ENCODE measurements at regions not wholly inside any gene's neighbourhood (a gene's known extent, or its start where the extent isn't known, plus 50 kb on each side); places are given as distances from the start of the nearest gene placed in this dataset.

DNA sequence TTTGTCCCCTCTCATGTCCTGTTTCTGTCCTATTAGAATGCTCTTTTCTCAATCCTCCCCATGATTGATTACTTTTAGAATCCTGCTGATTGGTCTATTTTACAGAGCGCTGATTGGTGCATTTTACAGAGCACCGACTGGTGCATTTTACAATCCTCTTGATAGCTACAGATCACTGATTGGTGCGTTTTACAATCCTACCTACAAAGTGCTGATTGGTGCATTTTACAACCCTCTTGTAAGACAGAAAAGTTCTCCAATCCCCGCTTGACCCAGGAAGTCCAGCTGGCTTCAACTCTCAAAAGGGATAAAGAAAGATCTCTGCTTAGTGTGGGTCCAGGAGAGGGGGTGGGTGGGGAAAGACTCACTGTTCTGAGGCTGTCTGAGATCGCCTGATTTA lies 71.3 kb downstream of the DHRS2 start:
- FAIRE-seq (no peak), DNase-seq (ENCODE audit: low read depth, low spot score) (no peak)
- H2AFZ ChIP-seq (ENCODE audit: control insufficient read depth, low read length): no peak overlapping the region
- H3K27ac ChIP-seq (ENCODE audit: control insufficient read depth, insufficient read depth, low read length): no peak overlapping the region
- no peaks in the 10 kb centered on the region for H3K79me2 ChIP-seq (ENCODE audit: control insufficient read depth, insufficient read depth, low read length)
- peaks cover 5% of the 10 kb centered on the region for H3K9me3 ChIP-seq (ENCODE audit: control insufficient read depth, low read depth, low read length)
- TF ChIP-seq, protein P1, sequence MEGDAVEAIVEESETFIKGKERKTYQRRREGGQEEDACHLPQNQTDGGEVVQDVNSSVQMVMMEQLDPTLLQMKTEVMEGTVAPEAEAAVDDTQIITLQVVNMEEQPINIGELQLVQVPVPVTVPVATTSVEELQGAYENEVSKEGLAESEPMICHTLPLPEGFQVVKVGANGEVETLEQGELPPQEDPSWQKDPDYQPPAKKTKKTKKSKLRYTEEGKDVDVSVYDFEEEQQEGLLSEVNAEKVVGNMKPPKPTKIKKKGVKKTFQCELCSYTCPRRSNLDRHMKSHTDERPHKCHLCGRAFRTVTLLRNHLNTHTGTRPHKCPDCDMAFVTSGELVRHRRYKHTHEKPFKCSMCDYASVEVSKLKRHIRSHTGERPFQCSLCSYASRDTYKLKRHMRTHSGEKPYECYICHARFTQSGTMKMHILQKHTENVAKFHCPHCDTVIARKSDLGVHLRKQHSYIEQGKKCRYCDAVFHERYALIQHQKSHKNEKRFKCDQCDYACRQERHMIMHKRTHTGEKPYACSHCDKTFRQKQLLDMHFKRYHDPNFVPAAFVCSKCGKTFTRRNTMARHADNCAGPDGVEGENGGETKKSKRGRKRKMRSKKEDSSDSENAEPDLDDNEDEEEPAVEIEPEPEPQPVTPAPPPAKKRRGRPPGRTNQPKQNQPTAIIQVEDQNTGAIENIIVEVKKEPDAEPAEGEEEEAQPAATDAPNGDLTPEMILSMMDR (optimal IDR thresholded peaks at IDR 0.05 in 1 of 3, IDR thresholded peaks at IDR 0.05 in 1 of 3, conservative IDR thresholded peaks at IDR 0.05 in 1 of 3; ENCODE audit: extremely low read depth in 1 of 3, insufficient read depth in 2 of 3, low read length in 3 of 3): no peak
- TF ChIP-seq EZH2 (IDR thresholded peaks at IDR 0.05; ENCODE audit: low read length): no peak
- dilution Hi-C loops (cut with MboI; ENCODE audit: extremely low pct_ligation_motif_present, low sequenced_read_pairs): no loop called here
- H3K4me2 ChIP-seq (ENCODE audit: control insufficient read depth, extremely low read depth, insufficient read depth, low read depth, low read length): no peak overlapping the region
- no peaks in the 10 kb centered on the region for H3K27me3 ChIP-seq (ENCODE audit: control insufficient read depth, extremely low read depth, insufficient read depth, low read length)
- no peaks in the 10 kb centered on the region for H3K36me3 ChIP-seq (ENCODE audit: control insufficient read depth in 2 of 2, extremely low read depth in 1 of 2, insufficient read depth in 2 of 2, low read length in 2 of 2)
- no peaks in the 10 kb centered on the region for H3K9me1 ChIP-seq (ENCODE audit: control insufficient read depth, extremely low read depth, insufficient read depth, low read length)
- no peak overlapping the region for H3K9ac ChIP-seq (ENCODE audit: control insufficient read depth, extremely low read depth, insufficient read depth, low read length)
- H4K20me1 ChIP-seq (ENCODE audit: control insufficient read depth, extremely low read depth, insufficient read depth, low read length): no peaks in the 10 kb centered on the region
- no peak overlapping the region for H3K4me3 ChIP-seq (ENCODE audit: control insufficient read depth in 2 of 3, extremely low read depth in 1 of 3, insufficient read depth in 2 of 3, low read depth in 1 of 3, low read length in 3 of 3)
- no peaks in the 10 kb centered on the region for H3K4me1 ChIP-seq (ENCODE audit: control insufficient read depth, extremely low read depth, insufficient read depth, low read length)

DNA sequence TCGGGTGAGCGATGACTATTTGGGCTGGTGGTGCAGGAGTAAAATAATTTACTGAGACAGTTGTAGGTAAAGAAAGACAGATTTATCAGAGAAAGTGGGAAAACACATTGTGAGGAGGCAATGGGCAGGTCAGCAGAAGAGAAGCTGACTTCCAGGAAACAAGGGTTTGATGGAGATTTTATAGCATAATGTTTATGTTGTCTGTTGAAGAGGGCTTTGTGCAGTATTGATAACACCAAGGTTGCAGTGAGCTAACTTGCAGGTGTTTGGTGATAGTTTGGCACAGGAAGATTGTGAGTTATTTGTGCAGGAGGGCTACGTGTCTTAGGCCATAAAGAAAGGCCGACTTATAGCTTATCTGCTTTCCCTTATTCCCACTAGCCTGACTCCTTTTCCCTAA lies 72.2 kb downstream of the DHRS2 start:
- Histone ChIP-seq H3K27ac (ENCODE audit: control insufficient read depth, insufficient read depth, low read length) (no peak overlapping the region), H3K9ac (ENCODE audit: control insufficient read depth, extremely low read depth, insufficient read depth, low read length) (no peak overlapping the region), H4K20me1 (ENCODE audit: control insufficient read depth, extremely low read depth, insufficient read depth, low read length) (no peaks in the 10 kb centered on the region), H3K4me1 (ENCODE audit: control insufficient read depth, extremely low read depth, insufficient read depth, low read length) (no peaks in the 10 kb centered on the region), H3K36me3 (ENCODE audit: control insufficient read depth in 2 of 2, extremely low read depth in 1 of 2, insufficient read depth in 2 of 2, low read length in 2 of 2) (no peaks in the 10 kb centered on the region), H3K79me2 (ENCODE audit: control insufficient read depth, insufficient read depth, low read length) (no peaks in the 10 kb centered on the region), H2AFZ (ENCODE audit: control insufficient read depth, low read length) (no peak overlapping the region), H3K9me3 (ENCODE audit: control insufficient read depth, low read depth, low read length) (peaks cover 5% of the 10 kb centered on the region), H3K27me3 (ENCODE audit: control insufficient read depth, extremely low read depth, insufficient read depth, low read length) (no peaks in the 10 kb centered on the region), H3K9me1 (ENCODE audit: control insufficient read depth, extremely low read depth, insufficient read depth, low read length) (no peaks in the 10 kb centered on the region), H3K4me3 (ENCODE audit: control insufficient read depth in 2 of 3, extremely low read depth in 1 of 3, insufficient read depth in 2 of 3, low read depth in 1 of 3, low read length in 3 of 3) (no peak overlapping the region), H3K4me2 (ENCODE audit: control insufficient read depth, extremely low read depth, insufficient read depth, low read depth, low read length) (no peak overlapping the region)
- TF ChIP-seq, protein P1 (optimal IDR thresholded peaks at IDR 0.05 in 1 of 3, IDR thresholded peaks at IDR 0.05 in 1 of 3, conservative IDR thresholded peaks at IDR 0.05 in 1 of 3; ENCODE audit: extremely low read depth in 1 of 3, insufficient read depth in 2 of 3, low read length in 3 of 3): no peak
- dilution Hi-C loops (cut with MboI; ENCODE audit: extremely low pct_ligation_motif_present, low sequenced_read_pairs): no loop called here
- no peak for DNase-seq (ENCODE audit: low read depth, low spot score)
- FAIRE-seq: no peak
